NCI-H82 treated with DMSO at 0.1 percent for 48 hours (cell line): ENCODE measurements at regions not wholly inside any gene's neighbourhood (a gene's known extent, or its start where the extent isn't known, plus 50 kb on each side); places are given as distances from the start of the nearest gene placed in this dataset.
"Not testable (repeated sequence)": the region's sequence is repeated elsewhere in the genome, so short reads cannot be mapped to it uniquely, and the experiment has no call there.

ENCODE experiments used
- DNase-seq: peaks from one replicate; lab custom pipeline; 2025; ENCODE audit not compliant: unreplicated experiment; lab: John Stamatoyannopoulos, UW

- no peak for DNase-seq
These were observed 230.7 kb upstream of the PRKD1 start for GRCh38 chr14:30158299-30158698.

DNA sequence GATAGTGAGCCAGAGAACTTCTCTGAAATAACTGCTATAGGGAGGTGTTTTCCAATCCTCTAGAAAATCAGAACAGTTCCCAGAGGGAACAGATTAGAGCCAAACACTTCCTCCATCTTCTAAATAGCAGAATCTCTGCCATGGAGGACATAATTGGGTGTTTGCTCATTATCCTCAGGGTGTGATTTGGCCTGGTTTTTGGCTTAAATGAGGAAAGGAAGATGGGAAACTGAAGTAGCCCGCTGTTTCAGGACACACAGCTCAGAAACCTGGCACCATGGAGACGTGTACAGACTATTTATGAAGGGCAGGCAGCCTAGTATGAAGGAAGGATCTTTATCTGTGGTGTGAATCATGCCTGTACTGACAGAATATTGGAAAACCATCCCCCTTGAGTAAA lies 231.7 kb upstream of the PRKD1 start:
- no peak for DNase-seq

DNA sequence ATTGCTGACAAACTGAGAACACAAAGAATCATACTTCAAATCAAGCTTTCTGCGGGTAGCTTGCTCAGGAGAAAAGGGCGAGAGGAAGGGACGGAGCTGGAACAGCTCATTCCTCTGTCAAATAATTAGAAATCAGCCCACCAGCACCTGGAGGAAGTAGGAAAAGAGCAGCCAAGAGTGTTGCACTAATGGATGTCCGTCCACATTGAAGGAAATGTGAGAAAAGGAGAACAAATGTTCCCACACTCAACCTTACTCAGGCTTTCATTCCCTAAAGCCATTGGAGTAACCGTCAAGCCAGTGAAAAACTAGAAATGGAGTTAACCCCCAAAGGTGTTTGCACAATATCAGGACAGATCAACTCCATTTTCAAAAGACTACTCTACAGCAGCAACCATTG lies 233.0 kb upstream of the PRKD1 start:
- no peak for DNase-seq

- DNase-seq = no peak
These were observed 234.4 kb upstream of the PRKD1 start for GRCh38 chr14:30162066-30162465.

DNA sequence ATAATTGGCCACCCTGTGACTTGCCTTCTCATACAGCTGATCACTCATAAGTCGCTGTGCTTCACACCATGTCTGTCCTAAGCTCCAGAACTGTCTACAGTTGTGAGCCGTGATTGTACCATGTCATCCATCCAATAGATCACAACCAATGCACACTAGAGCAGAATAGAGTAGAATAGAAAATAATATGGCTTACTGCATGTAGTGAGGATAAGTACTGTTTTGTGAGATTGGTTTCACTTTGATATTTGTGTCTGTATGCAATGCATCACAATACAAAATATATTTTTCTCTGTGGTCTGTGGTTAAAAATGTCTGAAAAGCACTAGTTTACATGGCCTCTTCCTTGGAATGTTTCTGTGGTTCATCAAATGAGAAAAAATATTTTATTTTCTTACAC lies 237.6 kb upstream of the PRKD1 start:
- DNase-seq = no peak

- no peak for DNase-seq
These were observed 250.1 kb upstream of the PRKD1 start for GRCh38 chr14:30177781-30178180.

DNA sequence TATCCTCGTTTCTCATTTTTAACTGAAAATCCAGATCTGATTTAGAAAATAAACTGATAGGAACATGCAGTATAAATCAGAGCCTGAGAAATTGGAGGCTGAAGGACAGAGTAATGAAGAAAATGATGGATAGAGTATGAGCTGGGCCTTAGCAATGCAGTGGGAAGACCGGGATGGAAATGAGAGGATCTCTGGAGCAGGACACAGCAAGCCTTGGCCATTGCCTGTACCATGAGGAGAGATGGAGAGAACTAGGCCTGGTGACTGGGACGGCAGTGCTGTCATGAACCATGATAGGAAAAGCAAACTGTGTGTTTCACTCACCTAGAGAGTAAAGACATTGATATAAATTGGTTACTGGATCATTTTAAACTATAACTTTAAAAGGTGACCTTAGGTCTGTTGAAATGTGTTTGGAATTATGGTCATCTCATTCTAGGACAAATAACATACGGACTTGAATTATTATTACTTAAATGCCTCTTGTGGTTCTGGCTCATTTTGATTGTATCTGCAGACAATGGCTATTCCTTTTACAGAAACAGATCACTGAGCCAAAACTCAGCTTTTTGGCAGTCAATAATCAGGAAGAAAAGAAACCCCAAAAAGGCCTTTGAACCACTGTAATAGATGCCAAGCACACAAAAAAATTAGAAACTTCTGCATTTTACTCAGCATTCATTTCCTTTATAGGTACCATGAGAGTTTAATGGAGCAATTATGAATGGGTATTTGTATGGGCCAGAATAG lies 251.9 kb upstream of the PRKD1 start:
- no peak for DNase-seq

- DNase-seq = no peak
These were observed 252.6 kb upstream of the PRKD1 start for GRCh38 chr14:30180219-30180618.

DNA sequence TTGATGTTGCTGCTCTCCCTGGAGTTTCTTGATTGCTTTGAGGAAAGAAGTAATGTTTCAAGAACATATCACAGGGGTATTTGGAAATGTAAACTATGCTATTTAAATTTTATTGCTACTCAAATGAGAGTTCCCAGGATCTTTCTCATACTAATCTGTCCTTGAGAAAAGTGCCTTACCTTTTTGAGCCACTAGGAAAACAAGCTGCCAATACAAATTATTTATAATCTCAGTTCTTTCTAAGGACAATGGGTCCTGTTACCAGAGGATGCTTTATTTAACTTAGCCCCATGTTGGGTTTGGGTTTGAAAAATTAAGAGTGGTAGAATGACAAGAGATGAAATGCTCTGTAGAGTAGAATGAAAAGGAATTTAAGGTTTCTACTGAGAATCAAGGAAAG lies 258.2 kb upstream of the PRKD1 start:
- no peak for DNase-seq

- no peak for DNase-seq
These were observed 264.1 kb upstream of the PRKD1 start for GRCh38 chr14:30191639-30192279.

- no peak for DNase-seq
These were observed 265.5 kb upstream of the PRKD1 start for GRCh38 chr14:30193101-30193500.

GRCh38 chr14:30193845-30194501 lies 266.3 kb upstream of the PRKD1 start:
- no peak for DNase-seq

- DNase-seq = no peak
These were observed 267.1 kb upstream of the PRKD1 start for GRCh38 chr14:30194741-30195148.

DNA sequence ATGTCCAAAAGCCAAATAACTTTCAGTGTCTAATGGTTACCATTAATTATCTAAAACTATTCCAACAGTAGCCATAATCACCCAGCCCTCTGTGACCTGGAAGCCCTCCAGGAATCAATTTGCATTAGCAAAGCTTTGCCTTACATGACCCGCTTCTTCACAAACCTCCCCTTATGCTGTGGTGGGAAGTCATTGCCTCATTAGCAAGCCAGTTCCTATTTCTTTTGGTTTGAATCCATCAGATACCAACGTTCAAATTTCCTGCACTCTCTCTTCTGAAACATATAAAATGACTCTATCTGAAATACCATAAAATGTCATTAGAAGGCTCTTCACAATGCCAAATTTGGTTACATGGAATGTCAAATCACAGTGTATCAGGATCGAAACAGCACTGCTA lies 268.3 kb upstream of the PRKD1 start:
- peak; percentile 9 for DNase-seq

GRCh38 chr14:30196861-30197260 lies 269.2 kb upstream of the PRKD1 start:
- no peak for DNase-seq

- DNase-seq = not testable (repeated sequence)
These were observed 271.1 kb upstream of the PRKD1 start for GRCh38 chr14:30198720-30199119.

DNA sequence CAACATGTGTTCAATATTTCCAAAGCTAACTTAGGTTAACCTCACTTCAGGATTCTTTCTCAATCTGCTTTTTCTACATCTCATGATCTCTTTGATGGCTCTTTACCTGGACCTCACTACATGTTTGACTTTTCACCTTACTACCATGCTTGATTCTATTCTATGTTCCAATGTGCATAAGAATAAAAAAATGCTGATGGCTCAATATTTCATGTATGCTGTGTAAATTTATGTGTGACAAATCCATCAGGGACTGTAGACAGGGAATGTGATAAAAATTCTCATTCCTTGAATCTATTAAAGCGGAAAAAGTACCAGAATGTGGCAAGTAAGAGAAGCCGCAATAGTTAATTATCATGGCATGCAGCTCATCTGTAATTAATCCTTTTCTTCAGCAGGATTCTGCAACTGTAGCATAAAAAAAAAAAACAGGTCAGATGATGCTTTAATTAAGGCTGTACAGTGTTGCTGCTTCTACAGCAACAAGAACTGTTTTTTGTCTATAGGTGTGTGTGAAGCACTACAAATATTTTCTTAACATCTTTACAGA lies 276.9 kb upstream of the PRKD1 start:
- DNase-seq = no peak

GRCh38 chr14:30209136-30209535 lies 281.5 kb upstream of the PRKD1 start:
- DNase-seq = no peak

- no peak for DNase-seq
These were observed 283.0 kb upstream of the PRKD1 start for GRCh38 chr14:30210630-30211029.

DNA sequence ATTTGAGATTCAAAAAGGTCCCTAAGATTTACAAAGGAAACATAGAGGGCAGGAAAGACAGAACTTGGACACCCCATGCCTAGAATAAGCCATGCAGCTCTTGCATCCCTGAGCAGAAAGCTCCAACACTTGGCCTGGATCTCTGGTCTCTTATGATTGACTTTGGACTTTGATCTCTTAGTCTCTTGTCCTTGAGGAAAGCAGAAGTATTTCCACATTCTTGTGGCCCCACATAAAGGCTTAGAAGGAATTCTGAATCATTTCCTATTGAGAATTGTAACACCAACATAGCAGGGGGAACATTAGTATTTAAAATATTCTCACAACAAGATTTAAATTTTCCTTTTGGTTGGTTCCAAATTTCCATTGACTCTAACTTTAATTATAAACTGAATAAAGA lies 283.7 kb upstream of the PRKD1 start:
- DNase-seq = no peak

DNA sequence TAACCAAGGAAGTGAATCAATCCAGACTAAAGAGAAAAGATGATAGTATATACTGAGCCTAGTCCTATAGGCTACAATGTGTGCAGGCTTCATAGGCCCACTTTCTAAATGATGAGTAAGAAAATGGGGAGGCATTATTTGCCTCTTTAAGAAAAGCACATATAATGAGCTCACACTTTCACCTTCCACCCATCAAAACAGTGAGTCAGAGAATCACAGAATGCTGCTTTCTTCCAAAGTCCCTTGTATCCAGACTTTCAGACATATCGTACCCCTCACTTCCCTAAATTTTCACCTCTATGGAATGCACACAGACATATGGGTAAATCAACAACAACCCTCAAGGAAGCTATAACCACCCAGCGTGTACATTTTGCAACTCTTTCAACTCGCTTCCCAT lies 286.4 kb upstream of the PRKD1 start:
- DNase-seq = no peak

GRCh38 chr14:30214461-30215090 lies 286.9 kb upstream of the PRKD1 start:
- DNase-seq = peak; percentile 54
